SK-N-SH treated with all-trans-retinoic acid at 6 μM for 48 hours (cell line): ENCODE measurements at regions not wholly inside any gene's neighbourhood (a gene's known extent, or its start where the extent isn't known, plus 50 kb on each side); places are given as distances from the start of the nearest gene placed in this dataset.

Experiments
- ATAC-seq: fragments of 200-7000 bp; cut with Tn5 transposase; 3 replicates; pipeline ENCODE4 v1.9.1; 2020; ENCODE audit warnings: mild to moderate bottlenecking, moderate library complexity
- ARNTL ChIP-seq: fragments of 450-650 bp; formaldehyde crosslinking; IDR thresholded peaks from 2 replicates; pipeline ENCODE4 v1.5.0; 2020; ENCODE audit warnings: low read depth, mild to moderate bottlenecking, moderate library complexity, borderline replicate concordance
- BACH2 ChIP-seq: fragments of 250-450 bp; sonication (Bioruptor Pico); IDR thresholded peaks from 2 replicates; pipeline ENCODE4 v1.9.0; 2021; ENCODE audit warnings: mild to moderate bottlenecking, borderline replicate concordance
- CSDC2 ChIP-seq: fragments of 250-450 bp; sonication (Bioruptor Pico); IDR thresholded peaks from 2 replicates; pipeline ENCODE4 v1.5.0; 2020; ENCODE audit warnings: mild to moderate bottlenecking, moderate library complexity
- ESRRG ChIP-seq: fragments of 250-450 bp; sonication (Bioruptor Pico); IDR thresholded peaks from 2 replicates; pipeline ENCODE4 v1.6.1; 2021; ENCODE audit warnings: mild to moderate bottlenecking
- GLIS3 ChIP-seq: fragments of 250-450 bp; sonication (Bioruptor Pico); IDR thresholded peaks from 2 replicates; pipeline ENCODE4 v1.5.0; 2020; ENCODE audit warnings: mild to moderate bottlenecking, moderate library complexity
- OSR1 ChIP-seq: fragments of 250-450 bp; sonication (Bioruptor Pico); IDR thresholded peaks from 2 replicates; pipeline ENCODE4 v1.8.0; 2022; ENCODE audit warnings: moderate library complexity, mild to moderate bottlenecking, inconsistent platforms
- PPARA ChIP-seq: fragments of 250-450 bp; sonication (Bioruptor Pico); IDR thresholded peaks from 2 replicates; pipeline ENCODE4 v1.5.0; 2020; ENCODE audit warnings: mild to moderate bottlenecking, borderline replicate concordance
- RARB ChIP-seq: fragments of 250-450 bp; sonication (Bioruptor Pico); IDR thresholded peaks from 2 replicates; pipeline ENCODE4 v1.8.0; 2021; ENCODE audit warnings: mild to moderate bottlenecking, moderate library complexity
- SNAI2 ChIP-seq: fragments of 250-450 bp; sonication (Bioruptor Pico); IDR thresholded peaks from 2 replicates; pipeline ENCODE4 v1.5.0; 2020; ENCODE audit warnings: mild to moderate bottlenecking, moderate library complexity
- TCF4 ChIP-seq: fragments of 250-450 bp; sonication (Bioruptor Pico); IDR thresholded peaks from 2 replicates; pipeline ENCODE4 v1.8.0; 2021; ENCODE audit warnings: mild to moderate bottlenecking, moderate library complexity, borderline replicate concordance
- TOX ChIP-seq: fragments of 250-450 bp; sonication (Bioruptor Pico); IDR thresholded peaks from 2 replicates; pipeline ENCODE4 v1.8.0; 2021; ENCODE audit warnings: mild to moderate bottlenecking, moderate library complexity, borderline replicate concordance
- ZC3H10 ChIP-seq: fragments of 250-450 bp; sonication (Bioruptor Pico); IDR thresholded peaks from 2 replicates; pipeline ENCODE4 v1.5.1; 2021; ENCODE audit warnings: mild to moderate bottlenecking, moderate library complexity
- ZFP3 ChIP-seq: fragments of 250-450 bp; sonication (Bioruptor Pico); IDR thresholded peaks from 2 replicates; pipeline ENCODE4 v1.5.0; 2020; ENCODE audit warnings: mild to moderate bottlenecking, moderate library complexity
- ZFP30 ChIP-seq: fragments of 450-650 bp; formaldehyde crosslinking; IDR thresholded peaks from 2 replicates; pipeline ENCODE4 v1.5.0; 2022; ENCODE audit warnings: mild to moderate bottlenecking, moderate library complexity
- ZNF565 ChIP-seq: fragments of 450-650 bp; formaldehyde crosslinking; conservative IDR thresholded peaks from 2 replicates; pipeline ENCODE4 v1.5.0; 2020; ENCODE audit warnings: low read depth, mild to moderate bottlenecking, moderate library complexity
- ZNF70 ChIP-seq: fragments of 450-650 bp; formaldehyde crosslinking; IDR thresholded peaks from 2 replicates; pipeline ENCODE4 v1.5.0; 2020; ENCODE audit warnings: mild to moderate bottlenecking, moderate library complexity
- TF ChIP-seq, protein P1 (sequence below): fragments of 250-450 bp; sonication (Bioruptor Pico); IDR thresholded peaks from 2 replicates; pipeline ENCODE4 v1.5.1; 2020; ENCODE audit warnings: low read depth, mild to moderate bottlenecking, moderate library complexity
- TF ChIP-seq, protein P2 (sequence below): fragments of 250-450 bp; sonication (Bioruptor Pico); IDR thresholded peaks from 2 replicates; pipeline ENCODE4 v1.5.1; 2021; ENCODE audit warnings: mild to moderate bottlenecking, moderate library complexity
- TF ChIP-seq, protein P3 (sequence below): fragments of 250-450 bp; sonication (Bioruptor Pico); IDR thresholded peaks from 2 replicates; pipeline ENCODE4 v1.8.0; 2020; ENCODE audit warnings: mild to moderate bottlenecking, moderate library complexity, borderline replicate concordance
- TF ChIP-seq, protein P4 (sequence below): fragments of 250-450 bp; sonication (Bioruptor Pico); IDR thresholded peaks from 2 replicates; pipeline ENCODE4 v1.5.0; 2020; ENCODE audit warnings: mild to moderate bottlenecking, moderate library complexity
- TF ChIP-seq, protein P5 (sequence below): fragments of 250-450 bp; sonication (Bioruptor Pico); IDR thresholded peaks from 2 replicates; pipeline ENCODE4 v1.8.0; 2021; ENCODE audit warnings: low read depth, mild to moderate bottlenecking, moderate library complexity, borderline replicate concordance

DNA sequence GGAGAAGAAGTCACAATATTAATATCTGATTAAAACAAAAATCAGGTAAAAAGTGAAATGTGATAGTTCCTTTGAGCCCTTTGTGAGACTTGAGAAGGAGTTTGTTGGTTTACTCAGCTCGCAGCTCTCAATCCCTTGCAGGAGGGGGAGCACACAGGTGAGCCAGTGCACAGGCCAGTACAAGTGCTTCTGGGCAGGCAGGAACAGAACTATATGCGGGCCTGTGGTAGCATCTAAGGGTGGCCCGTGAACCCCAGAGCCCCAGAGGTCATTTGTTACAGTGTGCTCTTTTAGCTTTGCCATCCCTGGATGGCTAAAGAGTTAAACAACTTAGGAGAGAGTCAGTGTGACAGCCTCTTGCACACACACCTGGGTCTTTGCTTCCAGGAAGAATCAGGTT, 215.3 kb upstream of the EDIL3 start:
- no peak for ATAC-seq
- no peak for TF ChIP-seq ZNF565 (CRISPR knock-in tag)
- TF ChIP-seq ZC3H10 (CRISPR knock-in tag) = no peak
- TF ChIP-seq BACH2 = no peak
- TF ChIP-seq, protein P1, sequence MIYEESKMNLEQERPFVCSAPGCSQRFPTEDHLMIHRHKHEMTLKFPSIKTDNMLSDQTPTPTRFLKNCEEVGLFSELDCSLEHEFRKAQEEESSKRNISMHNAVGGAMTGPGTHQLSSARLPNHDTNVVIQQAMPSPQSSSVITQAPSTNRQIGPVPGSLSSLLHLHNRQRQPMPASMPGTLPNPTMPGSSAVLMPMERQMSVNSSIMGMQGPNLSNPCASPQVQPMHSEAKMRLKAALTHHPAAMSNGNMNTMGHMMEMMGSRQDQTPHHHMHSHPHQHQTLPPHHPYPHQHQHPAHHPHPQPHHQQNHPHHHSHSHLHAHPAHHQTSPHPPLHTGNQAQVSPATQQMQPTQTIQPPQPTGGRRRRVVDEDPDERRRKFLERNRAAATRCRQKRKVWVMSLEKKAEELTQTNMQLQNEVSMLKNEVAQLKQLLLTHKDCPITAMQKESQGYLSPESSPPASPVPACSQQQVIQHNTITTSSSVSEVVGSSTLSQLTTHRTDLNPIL (CRISPR knock-in tag) = no peak
- no peak for TF ChIP-seq TCF4 (CRISPR knock-in tag)
- no peak for TF ChIP-seq CSDC2 (CRISPR knock-in tag)
- no peak for TF ChIP-seq TOX (CRISPR knock-in tag)
- TF ChIP-seq, protein P2, sequence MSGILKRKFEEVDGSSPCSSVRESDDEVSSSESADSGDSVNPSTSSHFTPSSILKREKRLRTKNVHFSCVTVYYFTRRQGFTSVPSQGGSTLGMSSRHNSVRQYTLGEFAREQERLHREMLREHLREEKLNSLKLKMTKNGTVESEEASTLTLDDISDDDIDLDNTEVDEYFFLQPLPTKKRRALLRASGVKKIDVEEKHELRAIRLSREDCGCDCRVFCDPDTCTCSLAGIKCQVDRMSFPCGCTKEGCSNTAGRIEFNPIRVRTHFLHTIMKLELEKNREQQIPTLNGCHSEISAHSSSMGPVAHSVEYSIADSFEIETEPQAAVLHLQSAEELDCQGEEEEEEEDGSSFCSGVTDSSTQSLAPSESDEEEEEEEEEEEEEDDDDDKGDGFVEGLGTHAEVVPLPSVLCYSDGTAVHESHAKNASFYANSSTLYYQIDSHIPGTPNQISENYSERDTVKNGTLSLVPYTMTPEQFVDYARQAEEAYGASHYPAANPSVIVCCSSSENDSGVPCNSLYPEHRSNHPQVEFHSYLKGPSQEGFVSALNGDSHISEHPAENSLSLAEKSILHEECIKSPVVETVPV (CRISPR knock-in tag) = no peak
- no peak for TF ChIP-seq OSR1 (CRISPR knock-in tag)
- TF ChIP-seq RARB = no peak
- TF ChIP-seq, protein P3, sequence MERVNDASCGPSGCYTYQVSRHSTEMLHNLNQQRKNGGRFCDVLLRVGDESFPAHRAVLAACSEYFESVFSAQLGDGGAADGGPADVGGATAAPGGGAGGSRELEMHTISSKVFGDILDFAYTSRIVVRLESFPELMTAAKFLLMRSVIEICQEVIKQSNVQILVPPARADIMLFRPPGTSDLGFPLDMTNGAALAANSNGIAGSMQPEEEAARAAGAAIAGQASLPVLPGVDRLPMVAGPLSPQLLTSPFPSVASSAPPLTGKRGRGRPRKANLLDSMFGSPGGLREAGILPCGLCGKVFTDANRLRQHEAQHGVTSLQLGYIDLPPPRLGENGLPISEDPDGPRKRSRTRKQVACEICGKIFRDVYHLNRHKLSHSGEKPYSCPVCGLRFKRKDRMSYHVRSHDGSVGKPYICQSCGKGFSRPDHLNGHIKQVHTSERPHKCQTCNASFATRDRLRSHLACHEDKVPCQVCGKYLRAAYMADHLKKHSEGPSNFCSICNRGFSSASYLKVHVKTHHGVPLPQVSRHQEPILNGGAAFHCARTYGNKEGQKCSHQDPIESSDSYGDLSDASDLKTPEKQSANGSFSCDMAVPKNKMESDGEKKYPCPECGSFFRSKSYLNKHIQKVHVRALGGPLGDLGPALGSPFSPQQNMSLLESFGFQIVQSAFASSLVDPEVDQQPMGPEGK (CRISPR knock-in tag) = no peak
- TF ChIP-seq, protein P4, sequence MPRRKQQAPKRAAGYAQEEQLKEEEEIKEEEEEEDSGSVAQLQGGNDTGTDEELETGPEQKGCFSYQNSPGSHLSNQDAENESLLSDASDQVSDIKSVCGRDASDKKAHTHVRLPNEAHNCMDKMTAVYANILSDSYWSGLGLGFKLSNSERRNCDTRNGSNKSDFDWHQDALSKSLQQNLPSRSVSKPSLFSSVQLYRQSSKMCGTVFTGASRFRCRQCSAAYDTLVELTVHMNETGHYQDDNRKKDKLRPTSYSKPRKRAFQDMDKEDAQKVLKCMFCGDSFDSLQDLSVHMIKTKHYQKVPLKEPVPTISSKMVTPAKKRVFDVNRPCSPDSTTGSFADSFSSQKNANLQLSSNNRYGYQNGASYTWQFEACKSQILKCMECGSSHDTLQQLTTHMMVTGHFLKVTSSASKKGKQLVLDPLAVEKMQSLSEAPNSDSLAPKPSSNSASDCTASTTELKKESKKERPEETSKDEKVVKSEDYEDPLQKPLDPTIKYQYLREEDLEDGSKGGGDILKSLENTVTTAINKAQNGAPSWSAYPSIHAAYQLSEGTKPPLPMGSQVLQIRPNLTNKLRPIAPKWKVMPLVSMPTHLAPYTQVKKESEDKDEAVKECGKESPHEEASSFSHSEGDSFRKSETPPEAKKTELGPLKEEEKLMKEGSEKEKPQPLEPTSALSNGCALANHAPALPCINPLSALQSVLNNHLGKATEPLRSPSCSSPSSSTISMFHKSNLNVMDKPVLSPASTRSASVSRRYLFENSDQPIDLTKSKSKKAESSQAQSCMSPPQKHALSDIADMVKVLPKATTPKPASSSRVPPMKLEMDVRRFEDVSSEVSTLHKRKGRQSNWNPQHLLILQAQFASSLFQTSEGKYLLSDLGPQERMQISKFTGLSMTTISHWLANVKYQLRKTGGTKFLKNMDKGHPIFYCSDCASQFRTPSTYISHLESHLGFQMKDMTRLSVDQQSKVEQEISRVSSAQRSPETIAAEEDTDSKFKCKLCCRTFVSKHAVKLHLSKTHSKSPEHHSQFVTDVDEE = no peak
- no peak for TF ChIP-seq ARNTL (CRISPR knock-in tag)
- TF ChIP-seq PPARA = no peak
- TF ChIP-seq SNAI2 (CRISPR knock-in tag) = no peak
- TF ChIP-seq GLIS3 = no peak
- TF ChIP-seq, protein P5, sequence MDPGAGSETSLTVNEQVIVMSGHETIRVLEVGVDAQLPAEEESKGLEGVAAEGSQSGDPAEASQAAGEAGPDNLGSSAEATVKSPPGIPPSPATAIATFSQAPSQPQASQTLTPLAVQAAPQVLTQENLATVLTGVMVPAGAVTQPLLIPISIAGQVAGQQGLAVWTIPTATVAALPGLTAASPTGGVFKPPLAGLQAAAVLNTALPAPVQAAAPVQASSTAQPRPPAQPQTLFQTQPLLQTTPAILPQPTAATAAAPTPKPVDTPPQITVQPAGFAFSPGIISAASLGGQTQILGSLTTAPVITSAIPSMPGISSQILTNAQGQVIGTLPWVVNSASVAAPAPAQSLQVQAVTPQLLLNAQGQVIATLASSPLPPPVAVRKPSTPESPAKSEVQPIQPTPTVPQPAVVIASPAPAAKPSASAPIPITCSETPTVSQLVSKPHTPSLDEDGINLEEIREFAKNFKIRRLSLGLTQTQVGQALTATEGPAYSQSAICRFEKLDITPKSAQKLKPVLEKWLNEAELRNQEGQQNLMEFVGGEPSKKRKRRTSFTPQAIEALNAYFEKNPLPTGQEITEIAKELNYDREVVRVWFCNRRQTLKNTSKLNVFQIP (CRISPR knock-in tag) = no peak
- TF ChIP-seq ZNF70 (CRISPR knock-in tag) = no peak
- no peak for TF ChIP-seq ZFP3 (CRISPR knock-in tag)
- TF ChIP-seq, all 23 proteins: peak for 0

DNA sequence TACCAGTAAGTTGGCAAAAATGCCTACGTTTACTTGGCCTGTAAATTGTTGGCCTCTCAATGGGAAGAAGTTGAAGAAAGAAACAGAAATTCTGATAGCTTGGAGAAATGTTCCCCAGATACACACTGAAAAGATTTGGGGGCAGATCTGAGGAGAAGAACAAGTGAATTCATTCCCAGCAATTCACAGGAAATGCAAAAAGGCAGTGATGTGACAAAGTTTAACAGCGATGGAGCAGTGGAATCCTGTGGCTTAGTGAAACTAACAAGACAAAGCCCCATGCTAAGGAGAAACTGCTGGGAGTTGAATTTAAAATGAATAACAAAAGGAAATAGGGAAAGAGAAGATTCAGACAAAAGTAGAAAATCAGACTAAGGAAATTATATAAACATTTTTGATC, 213.2 kb upstream of the EDIL3 start:
- ATAC-seq = no peak
- TF ChIP-seq ESRRG (no peak), PPARA (no peak), TCF4 (CRISPR knock-in tag) (no peak), ZNF70 (CRISPR knock-in tag) (no peak), RARB (no peak), TOX (CRISPR knock-in tag) (no peak), GLIS3 (no peak), ZFP3 (CRISPR knock-in tag) (no peak)
- TF ChIP-seq, protein P1 (CRISPR knock-in tag) = no peak

DNA sequence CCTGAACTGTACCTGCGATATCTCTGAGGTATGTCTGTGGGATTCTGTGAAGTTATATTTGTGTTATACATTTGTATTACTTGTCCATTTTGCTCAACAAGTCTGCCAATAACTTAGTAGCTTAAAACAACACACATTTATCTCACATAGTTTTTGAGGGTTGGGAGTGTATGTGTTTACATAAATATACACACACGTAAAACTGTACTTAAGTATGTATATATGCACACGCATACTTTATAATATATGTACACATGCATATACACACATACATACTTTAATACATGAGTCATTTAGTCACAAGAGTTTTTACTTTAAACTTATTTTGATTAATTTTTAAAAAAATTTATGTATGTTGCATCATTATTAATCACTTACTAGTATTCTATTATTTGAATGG, 205.9 kb upstream of the EDIL3 start:
- TF ChIP-seq TCF4 (CRISPR knock-in tag) (no peak), ZFP30 (CRISPR knock-in tag) (no peak), ARNTL (CRISPR knock-in tag) (no peak), ZFP3 (CRISPR knock-in tag) (no peak), ESRRG (no peak), OSR1 (CRISPR knock-in tag) (no peak), CSDC2 (CRISPR knock-in tag) (no peak), SNAI2 (CRISPR knock-in tag) (no peak), ZNF565 (CRISPR knock-in tag) (no peak)
- TF ChIP-seq, protein P5 (CRISPR knock-in tag) = no peak
- TF ChIP-seq, all 23 proteins: peak for 0

More for the DNA sequence above, 205.9 kb upstream of the EDIL3 start:
- no peak for ATAC-seq
